GM12891 (cell line): ENCODE measurements at regions not wholly inside any gene's neighbourhood (a gene's known extent, or its start where the extent isn't known, plus 50 kb on each side); places are given as distances from the start of the nearest gene placed in this dataset.

Source experiments
- DNase-seq: peaks from one replicate; pipeline ENCODE4 v3.0.0; 2011; ENCODE audit warnings: low spot score; ENCODE audit not compliant: insufficient read length
- FAIRE-seq: peaks from 2 replicates; lab custom pipeline; 2011; peaks lifted over from hg19 to GRCh38; lab: Jason Lieb, UNC
- PAX5 ChIP-seq: IDR thresholded peaks from 2 replicates; pipeline ENCODE4 v1.6.1; 2011; ENCODE audit warnings: low read length, moderate library complexity, mild to moderate bottlenecking; ENCODE audit not compliant: insufficient read depth, severe bottlenecking
- POLR2A ChIP-seq: IDR thresholded peaks from 2 replicates; pipeline ENCODE4 v1.6.1; 2011; ENCODE audit warnings: low read depth, low read length, control low read depth
- POLR2AphosphoS5 ChIP-seq: IDR thresholded peaks from 2 replicates; pipeline ENCODE4 v1.6.1; 2011; ENCODE audit warnings: low read depth, low read length, control low read depth
- POU2F2 ChIP-seq: IDR thresholded peaks from 2 replicates; pipeline ENCODE4 v1.6.1; 2011; ENCODE audit warnings: low read depth, mild to moderate bottlenecking, control low read depth, low read length, moderate library complexity
- SPI1 ChIP-seq: IDR thresholded peaks from 2 replicates; pipeline ENCODE4 v1.6.1; 2011; ENCODE audit warnings: low read depth, low read length, control low read depth
- TAF1 ChIP-seq: IDR thresholded peaks from 2 replicates; pipeline ENCODE4 v1.6.1; 2011; ENCODE audit warnings: low read depth, low read length, control low read depth

- DNase-seq (no peak), FAIRE-seq (no peak)
- TF ChIP-seq PAX5: no peak
- TF ChIP-seq TAF1: no peak
- no peak for TF ChIP-seq POLR2AphosphoS5
- no peak for TF ChIP-seq POLR2A
- TF ChIP-seq POU2F2: no peak
- no peak for TF ChIP-seq SPI1
Measured at GRCh38 chr14:42001431-42001830, 394.8 kb downstream of the LRFN5 start.

- TF ChIP-seq POLR2AphosphoS5: no peak
- no peak for TF ChIP-seq POU2F2
- TF ChIP-seq POLR2A: no peak
- TF ChIP-seq SPI1: no peak
- TF ChIP-seq PAX5: no peak
- no peak for TF ChIP-seq TAF1
- DNase-seq: no peak
- no peak for FAIRE-seq
Measured at GRCh38 chr14:42000450-42000849, 393.8 kb downstream of the LRFN5 start.

GRCh38 chr14:41993687-41994086 is 387.0 kb downstream of the LRFN5 start:
- no peak for DNase-seq
- TF ChIP-seq POLR2A (no peak), TAF1 (no peak)
- FAIRE-seq: no peak

- FAIRE-seq: no peak
- DNase-seq: no peak
- no peak for TF ChIP-seq POLR2AphosphoS5
- TF ChIP-seq POU2F2: no peak
- TF ChIP-seq POLR2A: no peak
- no peak for TF ChIP-seq SPI1
- TF ChIP-seq PAX5: no peak
- no peak for TF ChIP-seq TAF1
Measured at GRCh38 chr14:41986700-41987099, 380.0 kb downstream of the LRFN5 start.

- no peak for TF ChIP-seq POU2F2
- no peak for TF ChIP-seq POLR2A
- peak; percentile 69 for TF ChIP-seq SPI1
- TF ChIP-seq TAF1: no peak
- no peak for DNase-seq
- no peak for FAIRE-seq
Measured at GRCh38 chr14:41986083-41986645, 379.5 kb downstream of the LRFN5 start.

GRCh38 chr14:41973178-41973577 is 366.5 kb downstream of the LRFN5 start:
- no peak for DNase-seq
- no peak for FAIRE-seq

GRCh38 chr14:41972531-41972930 is 365.9 kb downstream of the LRFN5 start:
- TF ChIP-seq PAX5: no peak
- no peak for TF ChIP-seq POLR2AphosphoS5
- TF ChIP-seq TAF1: no peak
- no peak for TF ChIP-seq POU2F2
- no peak for TF ChIP-seq SPI1
- no peak for TF ChIP-seq POLR2A
- DNase-seq: no peak
- no peak for FAIRE-seq

More at GRCh38 chr14:41973178-41973577, 366.5 kb downstream of the LRFN5 start:
- TF ChIP-seq POLR2A (no peak), POU2F2 (no peak), TAF1 (no peak), POLR2AphosphoS5 (no peak), PAX5 (no peak), SPI1 (no peak)

GRCh38 chr14:41960281-41960680 is 353.6 kb downstream of the LRFN5 start:
- no peak for TF ChIP-seq TAF1
- no peak for TF ChIP-seq POLR2A
- TF ChIP-seq POLR2AphosphoS5: no peak

GRCh38 chr14:41957459-41957858 is 350.8 kb downstream of the LRFN5 start:
- TF ChIP-seq TAF1: no peak
- no peak for TF ChIP-seq POLR2A
- TF ChIP-seq PAX5: no peak
- no peak for TF ChIP-seq POU2F2
- TF ChIP-seq POLR2AphosphoS5: no peak
- no peak for TF ChIP-seq SPI1
- no peak for FAIRE-seq
- DNase-seq: no peak

More at GRCh38 chr14:41960281-41960680, 353.6 kb downstream of the LRFN5 start:
- FAIRE-seq (no peak), DNase-seq (no peak)
